GM18870 (cell line): ENCODE measurements at regions not wholly inside any gene's neighbourhood (a gene's known extent, or its start where the extent isn't known, plus 50 kb on each side); places are given as distances from the start of the nearest gene placed in this dataset.
"Not testable (repeated sequence)": the region's sequence is repeated elsewhere in the genome, so short reads cannot be mapped to it uniquely, and the experiment has no call there.

ENCODE experiments used
- ATAC-seq: cut with Tn5 transposase; IDR thresholded peaks from one replicate; pipeline ENCODE4 v1.9.1; 2021; ENCODE audit warnings: moderate library complexity; ENCODE audit not compliant: unreplicated experiment

GRCh38 chr5:130957151-130957550, 207.9 kb downstream of the HINT1 start:
- ATAC-seq: no peak

- ATAC-seq: no peak
These were observed 210.0 kb downstream of the HINT1 start for GRCh38 chr5:130955041-130955440.

GRCh38 chr5:130954336-130954735, 210.7 kb downstream of the HINT1 start:
- no peak for ATAC-seq

- ATAC-seq: no peak
These were observed 226.0 kb downstream of the HINT1 start for GRCh38 chr5:130939059-130939458.

- no peak for ATAC-seq
These were observed 228.0 kb downstream of the HINT1 start for GRCh38 chr5:130937046-130937445.

- no peak for ATAC-seq
These were observed 241.4 kb downstream of the HINT1 start for GRCh38 chr5:130923543-130924124.

- no peak for ATAC-seq
These were observed 253.0 kb downstream of the HINT1 start for GRCh38 chr5:130912088-130912487.

GRCh38 chr5:130908186-130908585, 256.9 kb downstream of the HINT1 start:
- ATAC-seq: no peak

- not testable (repeated sequence) for ATAC-seq
These were observed 267.4 kb downstream of the HINT1 start for GRCh38 chr5:130897537-130898195.

- ATAC-seq: not testable (repeated sequence)
These were observed 267.9 kb downstream of the HINT1 start for GRCh38 chr5:130897181-130897536.

- ATAC-seq: no peak
These were observed 268.4 kb downstream of the HINT1 start for GRCh38 chr5:130896636-130897035.

- ATAC-seq: no peak
These were observed 272.1 kb downstream of the HINT1 start for GRCh38 chr5:130893006-130893405.

- ATAC-seq: no peak
These were observed 274.4 kb downstream of the HINT1 start for GRCh38 chr5:130890610-130891009.

- ATAC-seq: no peak
These were observed 279.4 kb downstream of the HINT1 start for GRCh38 chr5:130885691-130886090.

- ATAC-seq: no peak
These were observed 280.0 kb downstream of the HINT1 start for GRCh38 chr5:130885027-130885426.

GRCh38 chr5:130884023-130884422, 281.0 kb downstream of the HINT1 start:
- ATAC-seq: no peak

GRCh38 chr5:130875656-130876055, 289.4 kb downstream of the HINT1 start:
- no peak for ATAC-seq

- no peak for ATAC-seq
These were observed 290.1 kb downstream of the HINT1 start for GRCh38 chr5:130874861-130875417.

GRCh38 chr5:130871346-130872086, 293.5 kb downstream of the HINT1 start:
- no peak for ATAC-seq

- no peak for ATAC-seq
These were observed 294.4 kb downstream of the HINT1 start for GRCh38 chr5:130870691-130871090.

GRCh38 chr5:130868186-130868840, 296.7 kb downstream of the HINT1 start:
- no peak for ATAC-seq
